ENCODE measurements at regions not wholly inside any gene's neighbourhood (a gene's known extent, or its start where the extent isn't known, plus 50 kb on each side); places are given as distances from the start of the nearest gene placed in this dataset.
"Not testable (repeated sequence)": the region's sequence is repeated elsewhere in the genome, so short reads cannot be mapped to it uniquely, and the experiment has no call there.

DNA sequence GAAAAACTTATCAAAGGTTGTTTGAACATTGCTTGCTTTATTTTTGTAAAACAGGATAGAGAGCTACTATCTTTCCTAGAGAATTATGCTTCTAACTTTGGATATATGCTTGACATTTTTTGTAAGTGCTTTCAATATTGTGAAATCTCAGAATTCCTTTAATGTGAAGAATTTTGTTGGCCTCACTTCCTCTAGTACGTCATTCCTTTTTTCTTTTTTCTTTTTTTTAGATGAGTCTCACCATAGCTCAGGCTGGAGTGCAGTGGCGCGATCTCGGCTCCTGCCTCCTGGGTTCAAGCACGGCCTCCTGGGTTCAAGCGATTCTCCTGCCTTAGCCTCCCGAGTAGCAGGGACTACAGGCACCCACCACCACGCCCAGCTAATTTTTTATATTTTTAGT lies 668.1 kb downstream of the RFPL4B start:
- no peak for DNase-seq (ENCODE audit: low spot score)
- TF ChIP-seq, protein P1, sequence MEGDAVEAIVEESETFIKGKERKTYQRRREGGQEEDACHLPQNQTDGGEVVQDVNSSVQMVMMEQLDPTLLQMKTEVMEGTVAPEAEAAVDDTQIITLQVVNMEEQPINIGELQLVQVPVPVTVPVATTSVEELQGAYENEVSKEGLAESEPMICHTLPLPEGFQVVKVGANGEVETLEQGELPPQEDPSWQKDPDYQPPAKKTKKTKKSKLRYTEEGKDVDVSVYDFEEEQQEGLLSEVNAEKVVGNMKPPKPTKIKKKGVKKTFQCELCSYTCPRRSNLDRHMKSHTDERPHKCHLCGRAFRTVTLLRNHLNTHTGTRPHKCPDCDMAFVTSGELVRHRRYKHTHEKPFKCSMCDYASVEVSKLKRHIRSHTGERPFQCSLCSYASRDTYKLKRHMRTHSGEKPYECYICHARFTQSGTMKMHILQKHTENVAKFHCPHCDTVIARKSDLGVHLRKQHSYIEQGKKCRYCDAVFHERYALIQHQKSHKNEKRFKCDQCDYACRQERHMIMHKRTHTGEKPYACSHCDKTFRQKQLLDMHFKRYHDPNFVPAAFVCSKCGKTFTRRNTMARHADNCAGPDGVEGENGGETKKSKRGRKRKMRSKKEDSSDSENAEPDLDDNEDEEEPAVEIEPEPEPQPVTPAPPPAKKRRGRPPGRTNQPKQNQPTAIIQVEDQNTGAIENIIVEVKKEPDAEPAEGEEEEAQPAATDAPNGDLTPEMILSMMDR (IDR thresholded peaks at IDR 0.05; ENCODE audit: extremely low read depth, missing control alignments): no peak

DNA sequence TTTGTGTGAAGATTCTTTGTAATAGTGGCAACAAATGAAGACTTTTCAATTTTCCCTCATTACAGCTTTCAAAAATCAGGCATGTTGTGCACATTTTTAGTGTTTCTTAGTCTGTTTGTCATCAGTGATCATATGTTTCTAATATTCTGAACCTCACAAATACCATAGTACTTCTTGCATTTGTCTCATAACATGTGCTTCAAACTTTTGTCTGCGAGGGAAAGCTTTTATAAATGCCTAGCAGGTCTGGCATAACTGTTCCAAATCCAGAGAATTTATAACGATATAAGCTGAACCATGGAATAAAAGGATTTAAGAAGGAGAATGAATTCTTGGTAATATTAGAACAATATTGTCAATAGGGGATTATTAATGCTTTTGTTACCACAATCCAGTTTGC lies 670.2 kb downstream of the RFPL4B start:
- TF ChIP-seq, protein P1 (IDR thresholded peaks at IDR 0.05; ENCODE audit: extremely low read depth, missing control alignments): no peak
- DNase-seq (ENCODE audit: low spot score): no peak

DNA sequence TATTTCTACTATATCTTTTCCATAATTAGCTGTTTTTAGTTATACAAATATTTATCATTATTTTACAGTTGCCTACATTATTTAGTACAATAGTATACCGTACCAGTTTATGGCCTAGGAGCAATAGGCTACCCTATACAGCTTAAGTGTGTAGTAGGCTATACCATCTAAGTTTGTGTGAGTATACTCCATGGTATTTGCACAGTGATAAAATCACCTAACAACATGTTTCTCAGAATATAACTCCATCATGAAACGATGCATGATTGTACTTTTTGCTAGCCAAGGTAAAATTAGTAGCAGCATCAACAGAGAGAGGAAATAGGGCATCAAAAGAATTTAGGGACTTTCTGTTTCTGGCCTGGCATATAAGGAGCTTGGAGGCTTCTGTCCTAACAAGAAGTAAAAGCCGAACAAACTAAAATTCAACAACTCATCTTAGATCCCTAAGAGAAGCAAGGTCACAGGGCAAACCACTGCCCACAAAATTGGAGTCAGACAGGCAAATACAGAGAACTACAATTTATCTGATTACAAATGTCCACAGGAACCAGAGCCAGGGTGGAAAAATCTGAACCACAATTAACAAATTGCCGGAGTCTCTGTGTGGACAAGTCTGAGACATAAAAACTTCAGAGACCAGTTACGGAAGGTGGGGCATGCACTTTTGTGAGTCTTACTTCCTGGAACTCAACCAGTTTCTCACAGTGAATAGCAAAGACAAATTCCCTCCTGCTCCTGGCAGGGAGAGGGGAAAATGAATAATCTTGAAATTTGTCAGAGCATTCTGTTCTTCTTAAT lies 671.4 kb downstream of the RFPL4B start:
- DNase-seq (ENCODE audit: low spot score): no peak
- TF ChIP-seq, protein P1 (IDR thresholded peaks at IDR 0.05; ENCODE audit: extremely low read depth, missing control alignments): no peak

- TF ChIP-seq, protein P1 (IDR thresholded peaks at IDR 0.05; ENCODE audit: extremely low read depth, missing control alignments): no peak
- DNase-seq (ENCODE audit: low spot score): no peak
Measured at GRCh38 chr6:113019176-113019575, 672.0 kb downstream of the RFPL4B start.

GRCh38 chr6:113027780-113028179 lies 680.6 kb downstream of the RFPL4B start:
- no peak for DNase-seq (ENCODE audit: low spot score)
- TF ChIP-seq, protein P1 (IDR thresholded peaks at IDR 0.05; ENCODE audit: extremely low read depth, missing control alignments): no peak

DNA sequence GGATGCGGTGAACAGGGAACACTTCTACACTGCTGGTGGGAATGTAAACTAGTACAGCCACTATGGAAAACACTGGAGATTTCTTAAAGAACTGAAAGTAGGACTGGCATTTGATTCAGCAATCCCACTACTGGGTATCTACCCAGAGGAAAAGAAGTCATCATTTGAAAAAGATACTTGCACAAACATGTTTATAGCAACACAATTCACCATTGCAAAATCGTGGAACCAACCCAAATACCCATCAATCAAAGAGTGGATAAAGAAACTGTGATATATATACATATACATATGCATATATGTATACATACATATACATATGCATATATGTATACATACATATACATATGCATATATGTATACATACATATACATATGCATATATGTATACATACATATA lies 682.0 kb downstream of the RFPL4B start:
- not testable (repeated sequence) for DNase-seq (ENCODE audit: low spot score)

DNA sequence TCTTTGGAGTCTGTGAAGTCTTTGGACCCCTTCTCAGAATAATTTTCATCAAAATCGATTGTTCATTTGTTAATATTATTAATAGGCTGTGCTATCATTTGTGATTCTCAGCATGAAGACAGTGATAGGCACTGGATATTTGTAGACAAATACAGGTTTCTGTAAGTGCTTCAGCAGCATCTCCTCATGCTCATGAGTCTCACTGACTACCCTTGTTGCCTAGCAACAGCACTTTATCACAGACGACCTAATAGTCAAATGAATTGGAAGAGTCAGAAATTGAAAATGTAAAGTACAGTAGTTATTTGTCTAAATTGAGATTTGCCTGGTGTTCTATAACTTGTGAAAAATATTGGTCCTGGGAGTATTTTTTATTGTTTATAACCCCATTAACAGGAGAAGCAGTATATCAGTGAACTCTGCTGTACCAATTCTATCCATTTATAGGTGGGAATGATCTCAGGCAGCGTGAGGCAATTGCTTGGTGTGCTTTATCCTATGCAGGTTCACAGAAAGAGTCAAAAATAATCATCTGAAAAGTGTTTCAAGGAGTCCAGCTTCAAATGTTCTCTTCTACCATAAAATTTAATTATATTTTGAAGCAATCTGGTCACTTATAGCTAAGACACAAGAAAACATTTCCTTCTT lies 684.6 kb downstream of the RFPL4B start:
- TF ChIP-seq, protein P1 (IDR thresholded peaks at IDR 0.05; ENCODE audit: extremely low read depth, missing control alignments): no peak

More for the DNA sequence above, 684.6 kb downstream of the RFPL4B start:
- no peak for DNase-seq (ENCODE audit: low spot score)

Measured in GM20000 (cell line).